T-helper 17 cell (primary cell): ENCODE measurements at regions not wholly inside any gene's neighbourhood (a gene's known extent, or its start where the extent isn't known, plus 50 kb on each side); places are given as distances from the start of the nearest gene placed in this dataset.
"Not testable (repeated sequence)": the region's sequence is repeated elsewhere in the genome, so short reads cannot be mapped to it uniquely, and the experiment has no call there.

Experiments
- ATAC-seq: fragments of 150-1000 bp; cut with Tn5 transposase; 2 replicates; pipeline ENCODE4 v1.10.0; 2021; ENCODE audit warnings: mild to moderate bottlenecking, moderate library complexity
- DNase-seq, 3 donors: peaks; one replicate each; pipeline versions ENCODE4 v3.0.0 to v3.0.0-alpha.2; 2020 to 2021
- H3K9me3 ChIP-seq: one replicate; pipeline ENCODE4 v1.7.0; 2013; ENCODE audit warnings: low read length, mild to moderate bottlenecking; ENCODE audit not compliant: control insufficient read depth, poor library complexity, severe bottlenecking
- H3K27ac Mint-ChIP-seq: one replicate; pipeline ENCODE4 v1.8.0; 2022; ENCODE audit warnings: mild to moderate bottlenecking, moderate library complexity, mixed read lengths
- H3K27me3 Mint-ChIP-seq: one replicate; pipeline ENCODE4 v1.8.0; 2022; ENCODE audit warnings: mixed read lengths
- H3K36me3 Mint-ChIP-seq: one replicate; pipeline ENCODE4 v1.8.0; 2022; ENCODE audit warnings: low read depth, mixed read lengths
- H3K4me1 Mint-ChIP-seq: one replicate; pipeline ENCODE4 v1.8.0; 2022; ENCODE audit warnings: mild to moderate bottlenecking, mixed read lengths
- H3K4me3 Mint-ChIP-seq: one replicate; pipeline ENCODE4 v1.8.0; 2022; ENCODE audit warnings: mild to moderate bottlenecking, moderate library complexity, mixed read lengths

GRCh38 chr10:32187686-32188085 is 131.5 kb upstream of the KIF5B start:
- ATAC-seq = no peak
- no peaks in the 10 kb centered on the region for H3K9me3 ChIP-seq
- Mint-ChIP-seq H3K27me3 (no peaks in the 10 kb centered on the region), H3K4me3 (no peak overlapping the region), H3K27ac (no peak overlapping the region), H3K36me3 (no peaks in the 10 kb centered on the region), H3K4me1 (no peaks in the 10 kb centered on the region)
- no peak for DNase-seq

GRCh38 chr10:32183652-32184051 is 127.4 kb upstream of the KIF5B start:
- not testable (repeated sequence) for H3K36me3 Mint-ChIP-seq, DNase-seq, ATAC-seq, H3K27me3 Mint-ChIP-seq, H3K9me3 ChIP-seq, H3K4me3 Mint-ChIP-seq, H3K27ac Mint-ChIP-seq, H3K4me1 Mint-ChIP-seq

- Mint-ChIP-seq H3K27me3 (no peaks in the 10 kb centered on the region), H3K36me3 (no peaks in the 10 kb centered on the region), H3K4me1 (no peaks in the 10 kb centered on the region), H3K27ac (no peak overlapping the region), H3K4me3 (no peak overlapping the region)
- ATAC-seq (no peak), DNase-seq (no peak)
- H3K9me3 ChIP-seq = no peaks in the 10 kb centered on the region
These were observed 126.3 kb upstream of the KIF5B start for GRCh38 chr10:32182476-32182875.

- no peaks in the 10 kb centered on the region for H3K27me3 Mint-ChIP-seq
- DNase-seq (no peak), ATAC-seq (no peak)
- no peak overlapping the region for H3K27ac Mint-ChIP-seq
- no peaks in the 10 kb centered on the region for H3K9me3 ChIP-seq
- H3K4me3 Mint-ChIP-seq = no peak overlapping the region
- no peaks in the 10 kb centered on the region for H3K4me1 Mint-ChIP-seq
- no peaks in the 10 kb centered on the region for H3K36me3 Mint-ChIP-seq
These were observed 124.4 kb upstream of the KIF5B start for GRCh38 chr10:32180390-32181280.

GRCh38 chr10:32179836-32180235 is 123.6 kb upstream of the KIF5B start:
- no peak overlapping the region for H3K27ac Mint-ChIP-seq
- no peaks in the 10 kb centered on the region for H3K4me1 Mint-ChIP-seq
- no peaks in the 10 kb centered on the region for H3K36me3 Mint-ChIP-seq
- H3K9me3 ChIP-seq = no peaks in the 10 kb centered on the region
- no peaks in the 10 kb centered on the region for H3K27me3 Mint-ChIP-seq
- ATAC-seq = no peak
- no peak overlapping the region for H3K4me3 Mint-ChIP-seq
- DNase-seq = no peak

GRCh38 chr10:32177594-32177993 is 121.4 kb upstream of the KIF5B start:
- not testable (repeated sequence) for H3K9me3 ChIP-seq, H3K4me3 Mint-ChIP-seq, H3K27me3 Mint-ChIP-seq, DNase-seq, H3K27ac Mint-ChIP-seq, ATAC-seq, H3K36me3 Mint-ChIP-seq, H3K4me1 Mint-ChIP-seq

- Mint-ChIP-seq H3K4me1 (no peaks in the 10 kb centered on the region), H3K36me3 (no peaks in the 10 kb centered on the region), H3K27me3 (no peaks in the 10 kb centered on the region), H3K27ac (no peak overlapping the region), H3K4me3 (no peak overlapping the region)
- no peak for ATAC-seq
- H3K9me3 ChIP-seq = no peaks in the 10 kb centered on the region
- DNase-seq = no peak
These were observed 119.4 kb upstream of the KIF5B start for GRCh38 chr10:32175629-32176028.

GRCh38 chr10:32174349-32174893 is 118.2 kb upstream of the KIF5B start:
- Mint-ChIP-seq H3K4me1 (peaks cover 3% of the 10 kb centered on the region), H3K27ac (no peak overlapping the region), H3K36me3 (no peaks in the 10 kb centered on the region), H3K4me3 (no peak overlapping the region), H3K27me3 (no peaks in the 10 kb centered on the region)
- ATAC-seq (no peak), DNase-seq (no peak)
- no peaks in the 10 kb centered on the region for H3K9me3 ChIP-seq

- Mint-ChIP-seq H3K4me1 (peaks cover 3% of the 10 kb centered on the region), H3K4me3 (no peak overlapping the region), H3K27ac (no peak overlapping the region), H3K36me3 (no peaks in the 10 kb centered on the region), H3K27me3 (no peaks in the 10 kb centered on the region)
- no peak for DNase-seq
- H3K9me3 ChIP-seq = no peaks in the 10 kb centered on the region
- ATAC-seq = no peak
These were observed 115.0 kb upstream of the KIF5B start for GRCh38 chr10:32171204-32171603.

- DNase-seq = no peak
- Mint-ChIP-seq H3K27me3 (no peaks in the 10 kb centered on the region), H3K36me3 (no peaks in the 10 kb centered on the region), H3K4me3 (no peak overlapping the region), H3K27ac (no peak overlapping the region), H3K4me1 (peaks cover 3% of the 10 kb centered on the region)
- H3K9me3 ChIP-seq = no peaks in the 10 kb centered on the region
- no peak for ATAC-seq
These were observed 113.3 kb upstream of the KIF5B start for GRCh38 chr10:32169556-32169955.

- H3K4me3 Mint-ChIP-seq = no peak overlapping the region
- no peak for DNase-seq
- no peaks in the 10 kb centered on the region for H3K27me3 Mint-ChIP-seq
- H3K36me3 Mint-ChIP-seq = no peaks in the 10 kb centered on the region
- ATAC-seq = no peak
- peaks cover 3% of the 10 kb centered on the region for H3K4me1 Mint-ChIP-seq
- no peaks in the 10 kb centered on the region for H3K9me3 ChIP-seq
- no peak overlapping the region for H3K27ac Mint-ChIP-seq
These were observed 111.2 kb upstream of the KIF5B start for GRCh38 chr10:32167450-32167849.

GRCh38 chr10:32166365-32166764 is 110.1 kb upstream of the KIF5B start:
- no peaks in the 10 kb centered on the region for H3K9me3 ChIP-seq
- Mint-ChIP-seq H3K27ac (no peak overlapping the region), H3K4me1 (peaks cover 3% of the 10 kb centered on the region), H3K36me3 (no peaks in the 10 kb centered on the region), H3K27me3 (no peaks in the 10 kb centered on the region), H3K4me3 (no peak overlapping the region)
- ATAC-seq (no peak), DNase-seq (no peak)

GRCh38 chr10:32163762-32164148 is 107.5 kb upstream of the KIF5B start:
- Mint-ChIP-seq H3K27ac (no peak overlapping the region), H3K4me1 (no peaks in the 10 kb centered on the region), H3K36me3 (no peaks in the 10 kb centered on the region), H3K27me3 (no peaks in the 10 kb centered on the region), H3K4me3 (no peak overlapping the region)
- DNase-seq (no peak), ATAC-seq (no peak)
- H3K9me3 ChIP-seq = no peaks in the 10 kb centered on the region
